NCI-H187 (cell line): ENCODE measurements at regions not wholly inside any gene's neighbourhood (a gene's known extent, or its start where the extent isn't known, plus 50 kb on each side); places are given as distances from the start of the nearest gene placed in this dataset.
A peak's percentile ranks its signal among the peaks of the same experiment; 100 is the strongest.

Experiments
- DNase-seq, 2 experiments: peaks; one replicate each; lab custom pipeline; 2025; lab: John Stamatoyannopoulos, UW

- no peak for DNase-seq
Observed at GRCh38 chr5:4817767-4818166, 322.4 kb upstream of the ADAMTS16 start.

- DNase-seq: no peak
Observed at GRCh38 chr5:4831325-4831724, 308.8 kb upstream of the ADAMTS16 start.

GRCh38 chr5:4832471-4832870, 307.7 kb upstream of the ADAMTS16 start:
- no peak for DNase-seq

GRCh38 chr5:4833104-4833738, 306.9 kb upstream of the ADAMTS16 start:
- DNase-seq: peak; percentile 49 to 54

- DNase-seq: no peak
Observed at GRCh38 chr5:4837489-4838058, 302.6 kb upstream of the ADAMTS16 start.

- DNase-seq: no peak
Observed at GRCh38 chr5:4845221-4845620, 294.9 kb upstream of the ADAMTS16 start.

- no peak for DNase-seq
Observed at GRCh38 chr5:4847766-4848165, 292.4 kb upstream of the ADAMTS16 start.

GRCh38 chr5:4855036-4855435, 285.1 kb upstream of the ADAMTS16 start:
- DNase-seq: no peak

GRCh38 chr5:4855880-4856279, 284.2 kb upstream of the ADAMTS16 start:
- no peak for DNase-seq

GRCh38 chr5:4857761-4858160, 282.4 kb upstream of the ADAMTS16 start:
- DNase-seq: no peak

- DNase-seq: no peak
Observed at GRCh38 chr5:4859500-4860235, 280.5 kb upstream of the ADAMTS16 start.

GRCh38 chr5:4860631-4861030, 279.5 kb upstream of the ADAMTS16 start:
- DNase-seq: no peak

GRCh38 chr5:4862500-4862899, 277.6 kb upstream of the ADAMTS16 start:
- DNase-seq: peak in 1 of 2 experiments; percentile 35

- DNase-seq: no peak
Observed at GRCh38 chr5:4866131-4866659, 273.9 kb upstream of the ADAMTS16 start.

- DNase-seq: no peak
Observed at GRCh38 chr5:4866817-4867216, 273.3 kb upstream of the ADAMTS16 start.

- peak; percentile 40 to 67 for DNase-seq
Observed at GRCh38 chr5:4868140-4868735, 271.9 kb upstream of the ADAMTS16 start.

- no peak for DNase-seq
Observed at GRCh38 chr5:4873652-4874051, 266.5 kb upstream of the ADAMTS16 start.

- no peak for DNase-seq
Observed at GRCh38 chr5:4874097-4874496, 266.0 kb upstream of the ADAMTS16 start.

GRCh38 chr5:4875942-4876341, 264.2 kb upstream of the ADAMTS16 start:
- no peak for DNase-seq

- no peak for DNase-seq
Observed at GRCh38 chr5:4876804-4877203, 263.3 kb upstream of the ADAMTS16 start.

- DNase-seq: no peak
Observed at GRCh38 chr5:4877579-4877978, 262.6 kb upstream of the ADAMTS16 start.

- DNase-seq: no peak
Observed at GRCh38 chr5:4879075-4879474, 261.1 kb upstream of the ADAMTS16 start.
